MM.1S (cell line): ENCODE measurements at regions not wholly inside any gene's neighbourhood (a gene's known extent, or its start where the extent isn't known, plus 50 kb on each side); places are given as distances from the start of the nearest gene placed in this dataset.

Experiments used
- EZH2 ChIP-seq: fragments of 300-600 bp; sonication (generic); optimal IDR thresholded peaks from 2 replicates; pipeline ENCODE3; 2017; ENCODE audit warnings: low read depth, mild to moderate bottlenecking, antibody characterized with exemption, low read length, mixed read lengths
- EZH2phosphoT487 ChIP-seq: fragments of 300-600 bp; sonication (generic); IDR thresholded peaks from 2 replicates; pipeline ENCODE4 v1.6.1; 2018; ENCODE audit warnings: antibody characterized with exemption, low read length
- TF ChIP-seq, protein P1 (sequence below): fragments of 300-600 bp; sonication (generic); IDR thresholded peaks from 2 replicates; pipeline ENCODE4 v1.5.1; 2016; ENCODE audit warnings: antibody characterized with exemption, low read length, mixed read lengths

DNA sequence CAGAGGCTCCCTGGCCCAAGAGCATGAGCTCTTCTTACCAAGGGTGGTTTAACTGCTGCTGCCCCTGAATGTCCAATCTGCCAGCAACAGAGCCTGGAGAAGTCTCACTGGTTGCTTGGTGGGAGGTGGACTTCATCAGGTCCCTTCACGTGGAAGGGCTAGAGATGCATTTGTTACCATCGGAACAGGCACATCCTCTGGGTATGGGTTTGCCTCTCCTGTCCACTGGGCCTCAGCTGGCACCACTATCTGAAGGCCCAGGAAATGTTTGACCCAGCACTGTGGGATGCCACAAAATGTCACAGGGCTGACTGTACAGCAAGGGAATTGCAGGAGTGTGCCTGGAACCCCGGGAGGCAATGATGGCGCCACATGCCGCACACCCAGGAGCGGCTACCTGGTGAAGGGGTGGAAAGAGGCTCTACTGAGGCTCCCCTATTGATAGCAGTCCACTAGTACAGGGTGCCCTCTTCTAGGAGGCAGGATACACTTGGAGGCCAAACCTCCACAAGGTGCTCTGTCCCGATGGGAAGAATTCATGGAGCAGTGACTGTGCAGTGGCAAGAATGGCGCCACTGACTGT, 603.1 kb upstream of the MGMT start:
- TF ChIP-seq, protein P1, sequence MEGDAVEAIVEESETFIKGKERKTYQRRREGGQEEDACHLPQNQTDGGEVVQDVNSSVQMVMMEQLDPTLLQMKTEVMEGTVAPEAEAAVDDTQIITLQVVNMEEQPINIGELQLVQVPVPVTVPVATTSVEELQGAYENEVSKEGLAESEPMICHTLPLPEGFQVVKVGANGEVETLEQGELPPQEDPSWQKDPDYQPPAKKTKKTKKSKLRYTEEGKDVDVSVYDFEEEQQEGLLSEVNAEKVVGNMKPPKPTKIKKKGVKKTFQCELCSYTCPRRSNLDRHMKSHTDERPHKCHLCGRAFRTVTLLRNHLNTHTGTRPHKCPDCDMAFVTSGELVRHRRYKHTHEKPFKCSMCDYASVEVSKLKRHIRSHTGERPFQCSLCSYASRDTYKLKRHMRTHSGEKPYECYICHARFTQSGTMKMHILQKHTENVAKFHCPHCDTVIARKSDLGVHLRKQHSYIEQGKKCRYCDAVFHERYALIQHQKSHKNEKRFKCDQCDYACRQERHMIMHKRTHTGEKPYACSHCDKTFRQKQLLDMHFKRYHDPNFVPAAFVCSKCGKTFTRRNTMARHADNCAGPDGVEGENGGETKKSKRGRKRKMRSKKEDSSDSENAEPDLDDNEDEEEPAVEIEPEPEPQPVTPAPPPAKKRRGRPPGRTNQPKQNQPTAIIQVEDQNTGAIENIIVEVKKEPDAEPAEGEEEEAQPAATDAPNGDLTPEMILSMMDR = no peak
- TF ChIP-seq EZH2 = no peak
- no peak for TF ChIP-seq EZH2phosphoT487
